ENCODE measurements at regions not wholly inside any gene's neighbourhood (a gene's known extent, or its start where the extent isn't known, plus 50 kb on each side); places are given as distances from the start of the nearest gene placed in this dataset.

GRCh38 chr6:144785056-144785455 is 499.9 kb downstream of the UTRN start:
- TF ChIP-seq, protein P1, sequence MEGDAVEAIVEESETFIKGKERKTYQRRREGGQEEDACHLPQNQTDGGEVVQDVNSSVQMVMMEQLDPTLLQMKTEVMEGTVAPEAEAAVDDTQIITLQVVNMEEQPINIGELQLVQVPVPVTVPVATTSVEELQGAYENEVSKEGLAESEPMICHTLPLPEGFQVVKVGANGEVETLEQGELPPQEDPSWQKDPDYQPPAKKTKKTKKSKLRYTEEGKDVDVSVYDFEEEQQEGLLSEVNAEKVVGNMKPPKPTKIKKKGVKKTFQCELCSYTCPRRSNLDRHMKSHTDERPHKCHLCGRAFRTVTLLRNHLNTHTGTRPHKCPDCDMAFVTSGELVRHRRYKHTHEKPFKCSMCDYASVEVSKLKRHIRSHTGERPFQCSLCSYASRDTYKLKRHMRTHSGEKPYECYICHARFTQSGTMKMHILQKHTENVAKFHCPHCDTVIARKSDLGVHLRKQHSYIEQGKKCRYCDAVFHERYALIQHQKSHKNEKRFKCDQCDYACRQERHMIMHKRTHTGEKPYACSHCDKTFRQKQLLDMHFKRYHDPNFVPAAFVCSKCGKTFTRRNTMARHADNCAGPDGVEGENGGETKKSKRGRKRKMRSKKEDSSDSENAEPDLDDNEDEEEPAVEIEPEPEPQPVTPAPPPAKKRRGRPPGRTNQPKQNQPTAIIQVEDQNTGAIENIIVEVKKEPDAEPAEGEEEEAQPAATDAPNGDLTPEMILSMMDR (IDR thresholded peaks at IDR 0.05): no peak
- no peak for TF ChIP-seq POLR2A (IDR thresholded peaks at IDR 0.05)

All from Peyer's patch (tissue), 4 donors.